22Rv1 (cell line): ENCODE measurements at regions not wholly inside any gene's neighbourhood (a gene's known extent, or its start where the extent isn't known, plus 50 kb on each side); places are given as distances from the start of the nearest gene placed in this dataset.

ENCODE experiments used
- H3K27ac ChIP-seq: fragments of 450-650 bp; 2 replicates; pipeline ENCODE4 v1.5.1; 2017
- CTCF ChIP-seq: fragments of 450-650 bp; IDR thresholded peaks from 2 replicates; pipeline ENCODE4 v1.5.1; 2017; ENCODE audit warnings: mild to moderate bottlenecking
- ZFX ChIP-seq: fragments of 450-650 bp; IDR thresholded peaks from 2 replicates; pipeline ENCODE4 v1.6.1; 2017; ENCODE audit warnings: antibody characterized with exemption, borderline replicate concordance

- TF ChIP-seq CTCF = no peak
- no peak for TF ChIP-seq ZFX
Observed at GRCh38 chr1:199129247-199129646, 490.4 kb downstream of the PTPRC start.

GRCh38 chr1:199132006-199132405 lies 493.2 kb downstream of the PTPRC start:
- no peak for TF ChIP-seq ZFX
- TF ChIP-seq CTCF = no peak
- H3K27ac ChIP-seq = no peak overlapping the region

More at GRCh38 chr1:199129247-199129646, 490.4 kb downstream of the PTPRC start:
- H3K27ac ChIP-seq = no peak overlapping the region

GRCh38 chr1:199135901-199136300 lies 497.1 kb downstream of the PTPRC start:
- TF ChIP-seq CTCF = no peak
- TF ChIP-seq ZFX = no peak

GRCh38 chr1:199138061-199138460 lies 499.2 kb downstream of the PTPRC start:
- TF ChIP-seq CTCF (no peak), ZFX (no peak)
- H3K27ac ChIP-seq = no peak overlapping the region

More at GRCh38 chr1:199135901-199136300, 497.1 kb downstream of the PTPRC start:
- no peak overlapping the region for H3K27ac ChIP-seq

- TF ChIP-seq ZFX = no peak
- TF ChIP-seq CTCF = no peak
- H3K27ac ChIP-seq = no peak overlapping the region
Observed at GRCh38 chr1:199149591-199149990, 510.8 kb downstream of the PTPRC start.

- TF ChIP-seq ZFX = no peak
- TF ChIP-seq CTCF = no peak
- no peak overlapping the region for H3K27ac ChIP-seq
Observed at GRCh38 chr1:199150756-199151155, 511.9 kb downstream of the PTPRC start.

- TF ChIP-seq ZFX (no peak), CTCF (no peak)
- no peak overlapping the region for H3K27ac ChIP-seq
Observed at GRCh38 chr1:199151634-199152425, 513.0 kb downstream of the PTPRC start.
